AG04449 (cell line): ENCODE measurements at regions not wholly inside any gene's neighbourhood (a gene's known extent, or its start where the extent isn't known, plus 50 kb on each side); places are given as distances from the start of the nearest gene placed in this dataset.
"Not testable (repeated sequence)": the region's sequence is repeated elsewhere in the genome, so short reads cannot be mapped to it uniquely, and the experiment has no call there.

Experiments
- CTCF ChIA-PET: fragments of 350-600 bp; formaldehyde crosslinking; extraction: SDS; loops from one replicate; lab custom pipeline; 2021; ENCODE audit warnings: antibody characterized with exemption; lab: Yijun Ruan, JAX
- POLR2A ChIA-PET: fragments of 400-600, 350-600 bp; formaldehyde crosslinking; extraction: SDS; loops from one replicate; lab custom pipeline; 2020; ENCODE audit warnings: antibody characterized with exemption, inconsistent platforms; lab: Yijun Ruan, JAX
- DNase-seq: peaks from one replicate; pipeline ENCODE4 v3.0.0-alpha.2; 2010; ENCODE audit warnings: low read depth, low spot score
- H3K4me3 ChIP-seq: 2 replicates; pipeline ENCODE4 v1.5.1; 2011; ENCODE audit warnings: low read depth, mild to moderate bottlenecking, control low read depth, low read length
- TF ChIP-seq, protein P1 (sequence below): IDR thresholded peaks from one replicate; pipeline ENCODE4 v1.5.1; 2011; ENCODE audit warnings: mild to moderate bottlenecking, moderate library complexity, low read length, control low read depth, inconsistent platforms; ENCODE audit not compliant: insufficient read depth; ENCODE audit errors: missing control alignments

- ChIA-PET POLR2A (no interaction called here), CTCF (no interaction called here)
- DNase-seq = no peak
- no peak overlapping the region for H3K4me3 ChIP-seq
- TF ChIP-seq, protein P1, sequence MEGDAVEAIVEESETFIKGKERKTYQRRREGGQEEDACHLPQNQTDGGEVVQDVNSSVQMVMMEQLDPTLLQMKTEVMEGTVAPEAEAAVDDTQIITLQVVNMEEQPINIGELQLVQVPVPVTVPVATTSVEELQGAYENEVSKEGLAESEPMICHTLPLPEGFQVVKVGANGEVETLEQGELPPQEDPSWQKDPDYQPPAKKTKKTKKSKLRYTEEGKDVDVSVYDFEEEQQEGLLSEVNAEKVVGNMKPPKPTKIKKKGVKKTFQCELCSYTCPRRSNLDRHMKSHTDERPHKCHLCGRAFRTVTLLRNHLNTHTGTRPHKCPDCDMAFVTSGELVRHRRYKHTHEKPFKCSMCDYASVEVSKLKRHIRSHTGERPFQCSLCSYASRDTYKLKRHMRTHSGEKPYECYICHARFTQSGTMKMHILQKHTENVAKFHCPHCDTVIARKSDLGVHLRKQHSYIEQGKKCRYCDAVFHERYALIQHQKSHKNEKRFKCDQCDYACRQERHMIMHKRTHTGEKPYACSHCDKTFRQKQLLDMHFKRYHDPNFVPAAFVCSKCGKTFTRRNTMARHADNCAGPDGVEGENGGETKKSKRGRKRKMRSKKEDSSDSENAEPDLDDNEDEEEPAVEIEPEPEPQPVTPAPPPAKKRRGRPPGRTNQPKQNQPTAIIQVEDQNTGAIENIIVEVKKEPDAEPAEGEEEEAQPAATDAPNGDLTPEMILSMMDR = no peak
Measured at GRCh38 chr5:89060768-89061167, 177.8 kb upstream of the MEF2C start.

DNA sequence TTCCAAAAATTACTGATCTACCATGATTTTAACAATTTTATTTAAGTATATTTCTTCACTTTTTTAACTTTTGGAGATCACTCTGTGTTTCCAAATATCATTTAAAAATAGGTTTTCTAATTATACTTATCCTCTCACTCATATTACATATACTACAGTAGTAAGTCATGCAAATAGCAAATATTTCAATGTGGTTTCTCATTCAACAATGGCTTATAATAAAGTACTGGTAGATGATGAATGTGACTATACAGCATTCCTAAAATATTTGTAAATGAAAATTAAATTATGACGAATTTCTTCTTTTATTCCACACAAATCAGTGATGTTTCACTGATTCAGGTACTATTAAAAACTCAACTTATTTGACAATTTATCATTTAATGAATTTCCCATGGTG lies 176.3 kb upstream of the MEF2C start:
- no peak for DNase-seq
- ChIA-PET POLR2A (no interaction called here), CTCF (no interaction called here)
- TF ChIP-seq, protein P1 = no peak
- no peak overlapping the region for H3K4me3 ChIP-seq

DNA sequence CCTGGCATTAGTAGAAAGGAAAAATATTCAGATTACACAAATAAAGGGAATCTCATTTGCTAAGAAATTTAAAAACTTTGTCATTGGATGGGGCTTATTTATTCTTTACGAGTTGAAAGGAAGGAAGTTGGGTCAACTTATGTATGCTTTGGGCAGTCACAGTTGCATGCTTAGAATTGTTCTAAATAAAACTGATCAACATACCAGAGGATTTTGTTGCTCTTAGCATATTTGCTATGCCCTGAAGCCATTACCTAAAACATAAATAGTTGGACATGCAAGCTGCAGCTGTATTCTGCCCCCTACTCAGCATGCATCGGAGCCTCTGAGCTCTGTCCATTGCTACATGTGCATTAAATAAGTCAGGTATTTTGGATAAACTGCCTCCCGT lies 172.7 kb upstream of the MEF2C start:
- TF ChIP-seq, protein P1 = no peak
- ChIA-PET CTCF (interaction anchor here (1.2 kb wide), 1 partner anchor 10 kb away, joined by 3 read pairs; no protein-coding TSS in a partner anchor), POLR2A (no interaction called here)
- H3K4me3 ChIP-seq = no peak overlapping the region
- DNase-seq = no peak

DNA sequence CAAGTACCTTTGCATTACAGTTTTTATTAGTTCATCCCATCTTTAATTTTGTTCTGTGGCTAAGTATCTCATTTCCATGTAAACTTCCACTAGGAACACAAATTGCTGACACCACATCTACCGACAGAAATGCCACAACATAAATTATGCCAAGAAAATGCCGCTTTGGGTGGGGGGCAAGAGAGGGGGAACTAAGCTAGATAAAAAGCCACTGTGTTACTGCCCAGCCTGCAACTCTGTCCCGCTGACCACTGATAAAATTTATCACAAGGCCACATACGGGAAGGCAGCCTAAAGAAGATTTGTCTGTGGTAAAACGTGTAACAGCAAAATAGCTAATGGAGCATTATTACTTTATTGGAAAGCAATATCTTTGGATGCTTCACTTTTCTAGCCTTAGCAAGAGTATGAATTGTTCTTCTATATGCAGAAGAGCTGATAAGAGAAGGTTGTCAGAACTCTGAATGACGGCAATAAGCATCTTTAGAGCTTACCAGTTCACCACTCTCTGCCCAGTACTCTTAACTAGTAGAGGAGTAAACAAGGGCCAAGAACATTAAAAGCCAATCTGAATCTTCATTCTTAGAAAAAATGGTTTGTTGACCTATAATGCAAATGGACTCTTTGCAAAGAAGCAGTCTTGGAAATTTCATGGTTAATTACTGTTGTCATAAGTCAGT lies 172.2 kb upstream of the MEF2C start:
- ChIA-PET POLR2A (no interaction called here), CTCF (interaction anchor here (1.2 kb wide), 1 partner anchor 10 kb away, joined by 3 read pairs; no protein-coding TSS in a partner anchor)
- H3K4me3 ChIP-seq = no peak overlapping the region
- DNase-seq = no peak
- TF ChIP-seq, protein P1 = no peak

- ChIA-PET POLR2A (no interaction called here), CTCF (no interaction called here)
- no peak overlapping the region for H3K4me3 ChIP-seq
- TF ChIP-seq, protein P1 = no peak
- no peak for DNase-seq
Measured at GRCh38 chr5:89053547-89053946, 170.6 kb upstream of the MEF2C start.

DNA sequence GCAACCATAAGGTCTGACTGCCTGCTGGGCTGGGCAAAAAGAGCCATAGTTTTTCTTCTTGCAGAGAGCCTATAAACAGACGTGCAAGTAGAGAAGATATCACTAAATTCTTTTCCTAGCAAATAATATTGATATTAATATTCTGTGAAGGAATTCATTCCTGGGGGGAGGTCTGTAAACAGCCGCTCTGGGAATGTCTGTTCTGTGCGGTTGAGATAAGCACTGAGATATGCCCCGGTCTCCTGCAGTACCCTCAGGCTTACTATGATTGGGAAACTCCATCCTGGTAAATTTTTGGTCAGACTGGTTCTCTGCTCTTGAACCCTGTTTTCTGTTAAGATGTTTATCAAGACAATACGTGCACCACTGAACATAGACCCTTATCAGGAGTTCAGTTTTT lies 167.1 kb upstream of the MEF2C start:
- DNase-seq, CTCF ChIA-PET, POLR2A ChIA-PET, H3K4me3 ChIP-seq: not testable (repeated sequence)

- no peak overlapping the region for H3K4me3 ChIP-seq
- TF ChIP-seq, protein P1 = no peak
- CTCF ChIA-PET = no interaction called here
- POLR2A ChIA-PET = no interaction called here
- no peak for DNase-seq
Measured at GRCh38 chr5:89047571-89047970, 164.6 kb upstream of the MEF2C start.
